Karpas-422 (cell line): ENCODE measurements at regions not wholly inside any gene's neighbourhood (a gene's known extent, or its start where the extent isn't known, plus 50 kb on each side); places are given as distances from the start of the nearest gene placed in this dataset.

Source experiments
- DNase-seq: peaks from one replicate; pipeline ENCODE4 v3.0.0-alpha.2; 2015
- H2AFZ ChIP-seq: fragments of 200-600 bp; sonication (generic); 2 replicates; pipeline ENCODE4 v1.6.1; 2014; ENCODE audit warnings: antibody characterized with exemption, low read length, mixed read lengths
- H3K27ac ChIP-seq: fragments of 200-600 bp; sonication (generic); 2 replicates; pipeline ENCODE4 v1.5.1; 2014; ENCODE audit warnings: mild to moderate bottlenecking, low read length, moderate library complexity
- H3K27me3 ChIP-seq: fragments of 200-600 bp; sonication (generic); 2 replicates; pipeline ENCODE4 v1.6.1; 2014; ENCODE audit warnings: low read length, mixed read lengths
- H3K36me3 ChIP-seq: fragments of 200-600 bp; sonication (generic); 2 replicates; pipeline ENCODE4 v1.6.1; 2014; ENCODE audit warnings: low read length, mixed read lengths; ENCODE audit not compliant: insufficient read depth
- H3K4me1 ChIP-seq: fragments of 200-600 bp; sonication (generic); 2 replicates; pipeline ENCODE4 v1.6.1; 2014; ENCODE audit warnings: mild to moderate bottlenecking, low read length, mixed read lengths
- H3K4me2 ChIP-seq: fragments of 200-600 bp; sonication (generic); 2 replicates; pipeline ENCODE4 v1.6.1; 2014; ENCODE audit warnings: low read length, low read depth, mild to moderate bottlenecking; ENCODE audit not compliant: poor library complexity, severe bottlenecking
- H3K4me3 ChIP-seq: fragments of 200-600 bp; sonication (generic); 2 replicates; pipeline ENCODE4 v1.5.1; 2014; ENCODE audit warnings: mild to moderate bottlenecking, antibody characterized with exemption, low read length, mixed read lengths
- H3K79me2 ChIP-seq: fragments of 200-600 bp; sonication (generic); 2 replicates; pipeline ENCODE4 v1.6.1; 2014; ENCODE audit warnings: mild to moderate bottlenecking, low read length, mixed read lengths
- H3K9ac ChIP-seq: fragments of 200-600 bp; sonication (generic); 2 replicates; pipeline ENCODE4 v1.6.0; 2014; ENCODE audit warnings: low read length
- H3K9me2 ChIP-seq: fragments of 200-600 bp; sonication (generic), shearing (Covaris generic); replicated peaks from 2 replicates; pipeline ENCODE4 v1.6.0; 2014; ENCODE audit warnings: mild to moderate bottlenecking, low read length, moderate library complexity; ENCODE audit not compliant: insufficient read depth
- H3K9me3 ChIP-seq: fragments of 300-700, 200-600 bp; sonication (generic); 2 replicates; pipeline ENCODE4 v1.6.1; 2014; ENCODE audit warnings: low read length, mixed read lengths
- H4K20me1 ChIP-seq: fragments of 200-600 bp; sonication (generic); 2 replicates; pipeline ENCODE4 v1.6.1; 2014; ENCODE audit warnings: mild to moderate bottlenecking, antibody characterized with exemption, low read length, low read depth; ENCODE audit not compliant: insufficient read depth

DNA sequence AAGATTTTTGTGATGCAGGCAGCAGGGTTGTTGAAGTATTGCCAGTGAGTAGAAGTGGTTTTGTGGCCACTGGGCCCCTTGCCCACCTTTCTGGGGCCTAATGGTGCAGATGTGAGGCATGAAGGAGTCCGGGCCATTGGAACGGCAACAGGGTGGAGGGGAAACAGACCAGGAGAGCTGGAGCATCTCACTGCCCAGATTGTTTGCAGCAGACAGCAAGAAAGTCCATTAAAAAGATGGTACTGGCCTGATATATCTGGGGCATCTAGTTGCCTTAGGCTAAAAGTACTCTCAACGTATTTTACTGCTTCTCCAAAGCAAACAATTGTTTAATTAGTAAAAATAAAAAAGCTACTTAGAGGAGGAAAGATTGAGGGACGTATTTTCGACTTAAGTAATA is 298.4 kb downstream of the SATB1 start:
- no peak overlapping the region for H2AFZ ChIP-seq
- no peak overlapping the region for H3K4me3 ChIP-seq
- no peaks in the 10 kb centered on the region for H3K9me3 ChIP-seq
- H3K9me2 ChIP-seq = no peaks in the 10 kb centered on the region
- H3K36me3 ChIP-seq = no peaks in the 10 kb centered on the region
- no peaks in the 10 kb centered on the region for H3K27me3 ChIP-seq
- DNase-seq = no peak
- H3K27ac ChIP-seq = no peak overlapping the region
- peaks cover 10% of the 10 kb centered on the region for H3K4me1 ChIP-seq
- no peak overlapping the region for H3K4me2 ChIP-seq
- H3K79me2 ChIP-seq = no peaks in the 10 kb centered on the region
- no peaks in the 10 kb centered on the region for H4K20me1 ChIP-seq
- H3K9ac ChIP-seq = no peak overlapping the region

GRCh38 chr3:18124501-18124900 is 300.6 kb downstream of the SATB1 start:
- Histone ChIP-seq H3K4me2 (no peak overlapping the region), H3K9ac (no peak overlapping the region), H3K79me2 (no peaks in the 10 kb centered on the region), H3K27me3 (no peaks in the 10 kb centered on the region), H3K4me1 (peaks cover 10% of the 10 kb centered on the region), H3K4me3 (no peak overlapping the region), H2AFZ (no peak overlapping the region), H4K20me1 (no peaks in the 10 kb centered on the region), H3K36me3 (no peaks in the 10 kb centered on the region), H3K27ac (no peak overlapping the region), H3K9me3 (no peaks in the 10 kb centered on the region), H3K9me2 (no peaks in the 10 kb centered on the region)
- no peak for DNase-seq

- Histone ChIP-seq H3K36me3 (no peaks in the 10 kb centered on the region), H3K4me1 (peaks cover 2% of the 10 kb centered on the region), H3K9me3 (no peaks in the 10 kb centered on the region), H3K27me3 (no peaks in the 10 kb centered on the region), H3K9me2 (no peaks in the 10 kb centered on the region), H3K4me3 (no peak overlapping the region), H2AFZ (no peak overlapping the region), H3K27ac (no peak overlapping the region), H3K79me2 (no peaks in the 10 kb centered on the region), H4K20me1 (no peaks in the 10 kb centered on the region), H3K9ac (no peak overlapping the region), H3K4me2 (no peak overlapping the region)
- no peak for DNase-seq
Observed at GRCh38 chr3:18122264-18122663, 302.9 kb downstream of the SATB1 start.

- no peak overlapping the region for H3K27ac ChIP-seq
- no peak overlapping the region for H3K4me3 ChIP-seq
- H3K4me1 ChIP-seq = no peaks in the 10 kb centered on the region
- no peak overlapping the region for H3K4me2 ChIP-seq
- no peaks in the 10 kb centered on the region for H3K79me2 ChIP-seq
- no peaks in the 10 kb centered on the region for H3K9me3 ChIP-seq
- no peaks in the 10 kb centered on the region for H3K36me3 ChIP-seq
- no peaks in the 10 kb centered on the region for H4K20me1 ChIP-seq
- H3K27me3 ChIP-seq = no peaks in the 10 kb centered on the region
- no peak overlapping the region for H3K9ac ChIP-seq
- no peaks in the 10 kb centered on the region for H3K9me2 ChIP-seq
- no peak for DNase-seq
- H2AFZ ChIP-seq = no peak overlapping the region
Observed at GRCh38 chr3:18121020-18121419, 304.1 kb downstream of the SATB1 start.

GRCh38 chr3:18119866-18120265 is 305.3 kb downstream of the SATB1 start:
- Histone ChIP-seq H3K9me3 (no peaks in the 10 kb centered on the region), H3K4me3 (no peak overlapping the region), H2AFZ (no peak overlapping the region), H3K36me3 (no peaks in the 10 kb centered on the region), H3K27me3 (no peaks in the 10 kb centered on the region), H3K4me2 (no peak overlapping the region), H3K9ac (no peak overlapping the region), H4K20me1 (no peaks in the 10 kb centered on the region), H3K9me2 (no peaks in the 10 kb centered on the region), H3K27ac (no peak overlapping the region), H3K4me1 (no peaks in the 10 kb centered on the region), H3K79me2 (no peaks in the 10 kb centered on the region)
- no peak for DNase-seq

- no peaks in the 10 kb centered on the region for H4K20me1 ChIP-seq
Observed at GRCh38 chr3:18114894-18115293, 310.2 kb downstream of the SATB1 start.

GRCh38 chr3:18113417-18113816 is 311.7 kb downstream of the SATB1 start:
- no peak overlapping the region for H3K27ac ChIP-seq
- H3K4me3 ChIP-seq = no peak overlapping the region
- no peak for DNase-seq
- H3K4me1 ChIP-seq = no peaks in the 10 kb centered on the region
- no peaks in the 10 kb centered on the region for H4K20me1 ChIP-seq
- H3K9ac ChIP-seq = no peak overlapping the region
- no peak overlapping the region for H3K4me2 ChIP-seq
- no peaks in the 10 kb centered on the region for H3K36me3 ChIP-seq
- no peak overlapping the region for H2AFZ ChIP-seq
- no peaks in the 10 kb centered on the region for H3K9me3 ChIP-seq
- H3K79me2 ChIP-seq = no peaks in the 10 kb centered on the region
- no peaks in the 10 kb centered on the region for H3K9me2 ChIP-seq
- H3K27me3 ChIP-seq = no peaks in the 10 kb centered on the region

More at GRCh38 chr3:18114894-18115293, 310.2 kb downstream of the SATB1 start:
- Histone ChIP-seq H3K4me3 (no peak overlapping the region), H2AFZ (no peak overlapping the region), H3K9me2 (no peaks in the 10 kb centered on the region), H3K36me3 (no peaks in the 10 kb centered on the region), H3K4me1 (no peaks in the 10 kb centered on the region), H3K9me3 (no peaks in the 10 kb centered on the region), H3K79me2 (no peaks in the 10 kb centered on the region), H3K4me2 (no peak overlapping the region), H3K9ac (no peak overlapping the region), H3K27ac (no peak overlapping the region), H3K27me3 (no peaks in the 10 kb centered on the region)
- no peak for DNase-seq

DNA sequence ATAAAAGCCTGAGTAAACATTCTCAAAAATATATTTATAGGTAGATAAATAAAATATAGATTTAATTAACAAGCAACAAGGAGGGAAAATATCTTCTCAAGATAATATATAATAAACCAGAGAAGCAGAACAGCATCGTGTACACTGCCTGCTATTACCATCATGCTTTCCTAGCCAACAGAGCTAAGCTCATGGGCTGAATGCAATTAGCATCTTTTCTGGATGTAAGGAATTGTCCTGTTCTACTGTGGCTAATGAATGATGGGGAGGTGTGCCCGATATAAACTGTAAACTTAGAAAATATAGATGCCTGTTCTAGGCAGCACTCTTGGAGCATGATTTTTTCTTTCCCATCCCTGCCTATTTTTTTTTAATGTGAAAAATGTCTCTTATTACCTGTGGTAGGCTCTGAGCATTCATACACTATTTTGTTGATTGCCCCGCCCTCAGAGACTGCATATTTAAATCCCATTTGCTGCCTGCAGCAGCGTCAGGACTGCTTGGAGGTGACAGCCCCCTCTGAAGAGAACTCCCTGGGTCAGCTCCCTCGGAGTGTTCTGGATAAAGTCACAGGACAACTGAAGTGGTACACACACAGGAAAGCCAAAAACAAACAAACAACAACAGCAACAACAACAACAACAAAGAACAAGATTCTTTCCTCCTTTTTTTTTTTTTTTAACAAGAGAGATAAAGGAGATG is 312.3 kb downstream of the SATB1 start:
- Histone ChIP-seq H3K9me2 (no peaks in the 10 kb centered on the region), H3K4me2 (no peak overlapping the region), H3K36me3 (no peaks in the 10 kb centered on the region), H3K9ac (no peak overlapping the region), H4K20me1 (no peaks in the 10 kb centered on the region), H3K9me3 (no peaks in the 10 kb centered on the region), H3K79me2 (no peaks in the 10 kb centered on the region), H2AFZ (no peak overlapping the region), H3K4me3 (no peak overlapping the region), H3K27me3 (no peaks in the 10 kb centered on the region), H3K27ac (no peak overlapping the region), H3K4me1 (no peaks in the 10 kb centered on the region)
- no peak for DNase-seq
